NCI-H82 treated with DMSO at 0.1 percent for 48 hours (cell line): ENCODE measurements at regions not wholly inside any gene's neighbourhood (a gene's known extent, or its start where the extent isn't known, plus 50 kb on each side); places are given as distances from the start of the nearest gene placed in this dataset.
A peak's percentile ranks its signal among the peaks of the same experiment; 100 is the strongest.

ENCODE experiments used
- DNase-seq: peaks from one replicate; lab custom pipeline; 2025; ENCODE audit not compliant: unreplicated experiment; lab: John Stamatoyannopoulos, UW

- no peak for DNase-seq
Observed at GRCh38 chr5:158309088-158309807, 450.3 kb upstream of the CLINT1 start.

GRCh38 chr5:158308429-158309025 is 449.6 kb upstream of the CLINT1 start:
- no peak for DNase-seq

GRCh38 chr5:158305861-158306260 is 446.9 kb upstream of the CLINT1 start:
- no peak for DNase-seq

GRCh38 chr5:158304607-158305006 is 445.7 kb upstream of the CLINT1 start:
- peak; percentile 68 for DNase-seq

GRCh38 chr5:158303883-158304282 is 444.9 kb upstream of the CLINT1 start:
- DNase-seq = no peak

- no peak for DNase-seq
Observed at GRCh38 chr5:158303275-158303674, 444.3 kb upstream of the CLINT1 start.

GRCh38 chr5:158302029-158302428 is 443.1 kb upstream of the CLINT1 start:
- no peak for DNase-seq

GRCh38 chr5:158301186-158301585 is 442.2 kb upstream of the CLINT1 start:
- no peak for DNase-seq

GRCh38 chr5:158300256-158300655 is 441.3 kb upstream of the CLINT1 start:
- no peak for DNase-seq

GRCh38 chr5:158297002-158297527 is 438.1 kb upstream of the CLINT1 start:
- no peak for DNase-seq

- no peak for DNase-seq
Observed at GRCh38 chr5:158294701-158295100, 435.8 kb upstream of the CLINT1 start.

- DNase-seq = no peak
Observed at GRCh38 chr5:158292981-158293380, 434.0 kb upstream of the CLINT1 start.

- no peak for DNase-seq
Observed at GRCh38 chr5:158289967-158290366, 431.0 kb upstream of the CLINT1 start.

- DNase-seq = no peak
Observed at GRCh38 chr5:158288272-158288657, 429.3 kb upstream of the CLINT1 start.

GRCh38 chr5:158287643-158288271 is 428.8 kb upstream of the CLINT1 start:
- DNase-seq = no peak

- DNase-seq = no peak
Observed at GRCh38 chr5:158286827-158287226, 427.9 kb upstream of the CLINT1 start.

GRCh38 chr5:158285698-158286097 is 426.8 kb upstream of the CLINT1 start:
- DNase-seq = no peak

GRCh38 chr5:158284242-158284641 is 425.3 kb upstream of the CLINT1 start:
- DNase-seq = no peak

GRCh38 chr5:158283397-158283796 is 424.5 kb upstream of the CLINT1 start:
- DNase-seq = no peak

- peak; percentile 30 for DNase-seq
Observed at GRCh38 chr5:158278216-158278925, 419.4 kb upstream of the CLINT1 start.

GRCh38 chr5:158277276-158277675 is 418.3 kb upstream of the CLINT1 start:
- peak; percentile 69 for DNase-seq

GRCh38 chr5:158276692-158277091 is 417.7 kb upstream of the CLINT1 start:
- DNase-seq = no peak
